NT2/D1 (cell line): ENCODE measurements at regions not wholly inside any gene's neighbourhood (a gene's known extent, or its start where the extent isn't known, plus 50 kb on each side); places are given as distances from the start of the nearest gene placed in this dataset.
"Not testable (repeated sequence)": the region's sequence is repeated elsewhere in the genome, so short reads cannot be mapped to it uniquely, and the experiment has no call there.

Experiments
- DNase-seq: peaks from one replicate; pipeline ENCODE4 v3.0.0-alpha.2; 2011; ENCODE audit warnings: low read depth, low spot score
- H3K27me3 ChIP-seq: 2 replicates; pipeline ENCODE4 v1.6.0; 2011; ENCODE audit warnings: mild to moderate bottlenecking; ENCODE audit not compliant: insufficient read length, insufficient read depth
- H3K36me3 ChIP-seq: 2 replicates; pipeline ENCODE4 v1.6.1; 2011; ENCODE audit warnings: mild to moderate bottlenecking, low read length, mixed read lengths; ENCODE audit not compliant: insufficient read depth, insufficient read length
- H3K4me1 ChIP-seq: 2 replicates; pipeline ENCODE4 v1.5.1; 2011; ENCODE audit not compliant: insufficient read depth, insufficient read length
- H3K4me3 ChIP-seq: 2 replicates; pipeline ENCODE4 v1.5.1; 2011; ENCODE audit warnings: low read depth; ENCODE audit not compliant: insufficient read length
- H3K9ac ChIP-seq: 2 replicates; pipeline ENCODE4 v1.6.0; 2011; ENCODE audit warnings: low read depth; ENCODE audit not compliant: insufficient read length
- H3K9me3 ChIP-seq: 2 replicates; pipeline ENCODE4 v1.5.1; 2011; ENCODE audit warnings: mild to moderate bottlenecking, low read length; ENCODE audit not compliant: insufficient read depth
- SUZ12 ChIP-seq: IDR thresholded peaks from 2 replicates; pipeline ENCODE4 v1.6.1; 2011; ENCODE audit not compliant: insufficient read length, insufficient read depth; ENCODE audit errors: extremely low read depth
- YY1 ChIP-seq: IDR thresholded peaks from 2 replicates; pipeline ENCODE4 v1.6.1; 2011; ENCODE audit not compliant: insufficient read length, insufficient read depth
- ZNF274 ChIP-seq: IDR thresholded peaks from 2 replicates; pipeline ENCODE4 v1.6.1; 2011; ENCODE audit warnings: mild to moderate bottlenecking, low read depth, low read length

- no peak for DNase-seq
- Histone ChIP-seq H3K27me3 (no peaks in the 10 kb centered on the region), H3K4me1 (no peaks in the 10 kb centered on the region), H3K4me3 (no peak overlapping the region), H3K9ac (no peak overlapping the region), H3K9me3 (no peaks in the 10 kb centered on the region), H3K36me3 (no peaks in the 10 kb centered on the region)
- TF ChIP-seq SUZ12, result no peak
- TF ChIP-seq ZNF274, result no peak
- TF ChIP-seq YY1, result no peak
These were observed 174.2 kb upstream of the VIPR2 start for GRCh38 chr7:159318682-159319351.

- Histone ChIP-seq H3K4me3 (no peak overlapping the region), H3K9me3 (no peaks in the 10 kb centered on the region), H3K9ac (no peak overlapping the region), H3K36me3 (no peaks in the 10 kb centered on the region), H3K27me3 (no peaks in the 10 kb centered on the region), H3K4me1 (no peaks in the 10 kb centered on the region)
- TF ChIP-seq YY1, result no peak
- no peak for TF ChIP-seq ZNF274
- TF ChIP-seq SUZ12, result no peak
- DNase-seq, result no peak
These were observed 172.6 kb upstream of the VIPR2 start for GRCh38 chr7:159317294-159317693.

GRCh38 chr7:159311172-159311494, 166.5 kb upstream of the VIPR2 start:
- H3K9ac ChIP-seq, result no peak overlapping the region
- no peak for DNase-seq
- H3K4me1 ChIP-seq, result no peaks in the 10 kb centered on the region
- peaks cover 4% of the 10 kb centered on the region; the same call in 1 of the 2 replicates for H3K9me3 ChIP-seq
- H3K36me3 ChIP-seq, result no peaks in the 10 kb centered on the region
- TF ChIP-seq YY1, result no peak
- TF ChIP-seq ZNF274, result no peak
- no peak overlapping the region for H3K4me3 ChIP-seq
- no peaks in the 10 kb centered on the region for H3K27me3 ChIP-seq

GRCh38 chr7:159310457-159311171, 165.9 kb upstream of the VIPR2 start:
- Histone ChIP-seq H3K4me1 (no peaks in the 10 kb centered on the region), H3K27me3 (no peaks in the 10 kb centered on the region), H3K36me3 (no peaks in the 10 kb centered on the region), H3K9ac (no peak overlapping the region), H3K4me3 (no peak overlapping the region), H3K9me3 (peaks cover 4% of the 10 kb centered on the region; the same call in 1 of the 2 replicates)
- TF ChIP-seq SUZ12, result no peak
- no peak for DNase-seq

- not testable (repeated sequence) for DNase-seq, H3K9ac ChIP-seq, H3K4me1 ChIP-seq, H3K36me3 ChIP-seq, H3K27me3 ChIP-seq, H3K9me3 ChIP-seq, H3K4me3 ChIP-seq
These were observed 164.5 kb upstream of the VIPR2 start for GRCh38 chr7:159309214-159309613.

- Histone ChIP-seq H3K9ac (no peak overlapping the region), H3K27me3 (no peaks in the 10 kb centered on the region), H3K36me3 (no peaks in the 10 kb centered on the region), H3K4me3 (no peak overlapping the region), H3K4me1 (no peaks in the 10 kb centered on the region), H3K9me3 (peaks cover 4% of the 10 kb centered on the region; the same call in 1 of the 2 replicates)
- no peak for TF ChIP-seq YY1
- no peak for TF ChIP-seq SUZ12
- TF ChIP-seq ZNF274, result no peak
- no peak for DNase-seq
These were observed 161.3 kb upstream of the VIPR2 start for GRCh38 chr7:159306012-159306411.

GRCh38 chr7:159305185-159305584, 160.5 kb upstream of the VIPR2 start:
- not testable (repeated sequence) for H3K27me3 ChIP-seq, H3K4me1 ChIP-seq, H3K4me3 ChIP-seq, DNase-seq, H3K36me3 ChIP-seq, H3K9ac ChIP-seq, H3K9me3 ChIP-seq

GRCh38 chr7:159303510-159303909, 158.8 kb upstream of the VIPR2 start:
- not testable (repeated sequence) for H3K9me3 ChIP-seq, H3K9ac ChIP-seq, DNase-seq, H3K4me3 ChIP-seq, H3K4me1 ChIP-seq, H3K27me3 ChIP-seq, H3K36me3 ChIP-seq
